Mesothelial cell of epicardium (in vitro differentiated cells): ENCODE measurements at regions not wholly inside any gene's neighbourhood (a gene's known extent, or its start where the extent isn't known, plus 50 kb on each side); places are given as distances from the start of the nearest gene placed in this dataset.
A peak's percentile ranks its signal among the peaks of the same experiment; 100 is the strongest.
"Not testable (repeated sequence)": the region's sequence is repeated elsewhere in the genome, so short reads cannot be mapped to it uniquely, and the experiment has no call there.

Experiments
- DNase-seq, 2 experiments: peaks; one replicate each; pipeline ENCODE4 v3.0.0; 2021; ENCODE audit warnings: low spot score in 2 of 2; ENCODE audit not compliant: unreplicated experiment in 2 of 2
- H3K27ac Mint-ChIP-seq: 2 replicates; pipeline ENCODE4 v1.8.0; 2021; ENCODE audit warnings: mixed read lengths
- H3K27me3 Mint-ChIP-seq: 2 replicates; pipeline ENCODE4 v1.8.0; 2021; ENCODE audit warnings: low read depth, mixed read lengths
- H3K36me3 Mint-ChIP-seq: 2 replicates; pipeline ENCODE4 v1.8.0; 2021; ENCODE audit warnings: mixed read lengths
- H3K4me1 Mint-ChIP-seq: 2 replicates; pipeline ENCODE4 v1.8.0; 2021; ENCODE audit warnings: mixed read lengths
- H3K4me3 Mint-ChIP-seq: 2 replicates; pipeline ENCODE4 v1.8.0; 2021; ENCODE audit warnings: mild to moderate bottlenecking, moderate library complexity, mixed read lengths
- H3K9me3 Mint-ChIP-seq: 2 replicates; pipeline ENCODE4 v1.8.0; 2021; ENCODE audit warnings: mixed read lengths
- CTCF ChIP-seq: fragments of 200-600 bp; sonication (generic); IDR thresholded peaks from one replicate; pipeline ENCODE4 v1.5.0; 2021; ENCODE audit warnings: antibody characterized with exemption; ENCODE audit not compliant: unreplicated experiment

DNA sequence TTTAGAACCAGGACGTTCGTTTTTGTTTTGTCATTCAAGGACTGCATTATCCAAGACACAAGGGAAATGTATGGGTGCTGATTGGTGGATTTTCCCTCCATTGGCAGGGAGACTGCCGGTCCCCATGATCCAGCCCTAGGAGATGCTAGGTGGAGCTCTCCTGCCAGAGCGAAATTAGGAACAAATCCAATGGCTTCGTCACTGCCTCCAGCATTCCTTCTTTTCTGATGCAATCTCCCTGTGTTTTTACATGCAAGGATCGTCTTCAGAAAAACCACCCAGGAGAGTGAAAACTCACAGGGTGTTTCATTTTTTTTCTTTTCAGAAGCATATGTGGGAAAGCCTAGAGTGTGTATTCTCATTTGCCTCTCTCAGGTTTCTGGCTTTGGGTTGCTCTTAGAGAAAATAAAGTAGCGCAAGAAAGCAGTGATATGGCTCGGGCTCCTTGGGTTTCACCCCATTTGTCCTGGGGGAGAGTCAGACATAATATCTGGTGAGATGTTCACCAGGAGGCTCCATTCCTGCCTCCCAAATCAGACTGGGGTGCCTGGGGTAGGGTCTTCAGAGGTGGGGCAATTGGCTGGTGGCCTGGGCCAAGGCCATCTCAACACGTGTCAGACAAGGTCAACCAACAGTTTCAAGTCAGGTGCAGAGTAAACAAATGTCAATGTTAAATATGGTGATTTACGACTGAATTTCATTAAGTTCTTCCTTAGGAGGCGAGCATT is 450.9 kb upstream of the MKI67 start:
- no peaks in the 10 kb centered on the region for H3K36me3 Mint-ChIP-seq
- H3K27ac Mint-ChIP-seq: peak overlapping the region; percentile 67
- H3K4me3 Mint-ChIP-seq: no peak overlapping the region
- H3K27me3 Mint-ChIP-seq: peaks cover 88% of the 10 kb centered on the region
- TF ChIP-seq CTCF: no peak
- H3K9me3 Mint-ChIP-seq: no peaks in the 10 kb centered on the region
- H3K4me1 Mint-ChIP-seq: peaks cover 55% of the 10 kb centered on the region
- DNase-seq: no peak

DNA sequence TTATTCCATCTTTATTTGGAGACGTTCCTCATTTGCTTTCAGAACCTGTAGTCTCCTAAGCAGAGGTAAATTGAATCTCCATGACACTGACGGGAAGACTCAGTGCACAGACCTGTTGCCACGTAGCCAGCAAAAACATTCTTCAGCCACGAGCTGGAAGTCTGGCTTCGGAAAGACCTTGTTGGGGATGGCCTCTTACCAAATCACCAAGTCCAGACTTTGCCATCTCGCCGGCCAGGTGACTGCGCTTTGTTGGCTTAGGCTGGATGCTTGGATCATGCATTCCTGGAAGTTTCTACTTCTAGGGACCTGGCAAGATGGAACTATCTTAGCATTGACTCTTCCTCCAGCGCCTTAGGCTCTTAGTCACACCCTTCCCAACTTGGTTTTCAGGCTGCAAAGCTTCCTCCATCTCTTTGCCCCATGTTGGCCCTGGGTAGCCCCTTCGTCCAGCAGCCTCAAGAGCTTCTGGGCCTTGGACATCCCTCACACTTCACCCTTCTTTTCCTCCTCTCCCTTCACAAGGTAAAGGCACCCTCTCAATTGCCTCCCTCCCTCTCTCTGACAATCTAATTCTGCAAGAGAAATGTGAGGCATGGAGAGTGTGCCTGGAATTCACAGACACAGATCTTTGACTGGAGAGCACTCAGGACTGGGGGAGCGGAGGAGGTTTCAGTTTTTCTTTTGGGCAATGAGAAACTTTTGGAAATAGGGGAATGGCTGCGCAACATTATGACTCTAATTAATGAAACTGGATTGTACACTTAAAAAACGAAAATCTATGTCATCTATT is 451.9 kb upstream of the MKI67 start:
- TF ChIP-seq CTCF: no peak
- H3K27ac Mint-ChIP-seq: no peak overlapping the region
- peaks cover 88% of the 10 kb centered on the region for H3K27me3 Mint-ChIP-seq
- no peaks in the 10 kb centered on the region for H3K36me3 Mint-ChIP-seq
- H3K4me1 Mint-ChIP-seq: peaks cover 54% of the 10 kb centered on the region
- DNase-seq: no peak
- H3K9me3 Mint-ChIP-seq: no peaks in the 10 kb centered on the region
- no peak overlapping the region for H3K4me3 Mint-ChIP-seq

- H3K4me1 Mint-ChIP-seq: peaks cover 48% of the 10 kb centered on the region
- H3K36me3 Mint-ChIP-seq: no peaks in the 10 kb centered on the region
- no peaks in the 10 kb centered on the region for H3K9me3 Mint-ChIP-seq
- peaks cover 87% of the 10 kb centered on the region for H3K27me3 Mint-ChIP-seq
- no peak overlapping the region for H3K4me3 Mint-ChIP-seq
- no peak for TF ChIP-seq CTCF
- H3K27ac Mint-ChIP-seq: peak overlapping the region; percentile 83
- no peak for DNase-seq
Measured at GRCh38 chr10:128578766-128579165, 452.5 kb upstream of the MKI67 start.

DNA sequence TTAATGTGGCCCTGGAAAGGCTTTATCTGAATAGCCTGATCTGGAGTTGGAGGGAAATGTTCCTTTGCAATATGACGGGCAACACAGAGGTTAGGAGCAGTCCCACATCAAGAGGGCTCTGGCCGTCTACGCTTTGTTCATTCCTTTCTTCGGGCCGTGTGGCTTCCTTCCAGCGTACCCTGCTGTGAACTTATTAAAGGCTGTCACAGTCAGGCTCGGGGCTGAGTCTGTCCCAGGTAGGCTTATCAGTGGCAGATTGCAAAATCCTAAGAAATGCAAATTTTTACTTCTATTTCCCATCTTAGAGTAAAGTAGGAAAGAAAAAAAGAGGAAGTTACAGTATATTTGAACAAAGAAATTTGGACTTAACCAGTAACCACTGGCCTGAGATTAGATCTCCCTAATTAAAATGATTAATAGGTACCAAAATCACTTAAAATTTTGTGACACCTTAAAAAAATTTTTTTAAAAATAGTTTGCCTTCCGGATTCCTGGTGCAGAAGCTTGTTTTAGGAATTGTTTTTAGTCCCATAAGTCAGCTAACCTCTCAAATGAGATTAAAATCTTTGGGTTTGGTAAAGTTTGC is 453.1 kb upstream of the MKI67 start:
- Mint-ChIP-seq H3K4me3 (peak overlapping the region; percentile 4), H3K27me3 (peaks cover 82% of the 10 kb centered on the region), H3K27ac (peak overlapping the region; percentile 83), H3K4me1 (peaks cover 44% of the 10 kb centered on the region), H3K36me3 (no peaks in the 10 kb centered on the region), H3K9me3 (no peaks in the 10 kb centered on the region)
- DNase-seq: no peak
- TF ChIP-seq CTCF: no peak

DNA sequence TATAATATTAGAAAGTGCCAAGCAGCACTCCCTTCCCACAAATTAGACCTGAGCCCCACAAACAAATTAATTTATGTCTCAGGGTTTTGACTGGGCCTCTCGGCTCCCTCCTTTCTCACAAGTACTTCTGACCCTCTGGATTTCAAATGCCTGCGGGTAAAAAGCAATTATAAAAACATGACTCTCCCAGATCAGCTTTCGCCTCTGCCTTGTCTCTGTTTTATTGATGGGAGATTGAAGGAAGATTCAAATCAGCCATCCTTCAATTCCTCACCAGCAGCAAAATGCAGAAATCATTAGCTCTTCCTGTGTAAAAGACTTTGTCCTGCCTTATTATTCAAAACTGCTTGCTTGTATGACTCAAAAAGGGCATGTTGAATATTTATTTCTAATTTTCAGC is 453.7 kb upstream of the MKI67 start:
- Mint-ChIP-seq H3K4me1 (peaks cover 38% of the 10 kb centered on the region), H3K27me3 (peaks cover 76% of the 10 kb centered on the region), H3K36me3 (no peaks in the 10 kb centered on the region), H3K4me3 (peak overlapping the region; percentile 4), H3K9me3 (no peaks in the 10 kb centered on the region), H3K27ac (peak overlapping the region; percentile 35)
- DNase-seq: no peak
- TF ChIP-seq CTCF: no peak

GRCh38 chr10:128583125-128583524 is 456.9 kb upstream of the MKI67 start:
- H3K36me3 Mint-ChIP-seq, H3K27ac Mint-ChIP-seq, DNase-seq, H3K4me3 Mint-ChIP-seq: not testable (repeated sequence)
- peaks cover 11% of the 10 kb centered on the region for H3K9me3 Mint-ChIP-seq
- H3K4me1 Mint-ChIP-seq: peaks cover 32% of the 10 kb centered on the region
- peaks cover 44% of the 10 kb centered on the region for H3K27me3 Mint-ChIP-seq

DNA sequence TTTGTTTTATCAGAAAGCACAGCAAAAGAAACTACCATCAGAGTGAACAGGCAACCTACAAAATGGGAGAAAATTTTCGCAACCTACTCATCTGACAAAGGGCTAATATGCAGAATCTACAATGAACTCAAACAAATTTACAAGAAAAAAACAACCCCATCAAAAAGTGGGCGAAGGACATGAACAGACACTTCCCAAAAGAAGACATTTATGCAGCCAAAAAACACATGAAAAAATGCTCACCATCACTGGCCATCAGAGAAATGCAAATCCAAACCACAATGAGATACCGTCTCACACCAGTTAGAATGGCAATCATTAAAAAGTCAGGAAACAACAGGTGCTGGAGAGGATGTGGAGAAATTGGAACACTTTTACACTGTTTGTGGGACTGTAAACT is 460.4 kb upstream of the MKI67 start:
- H3K27ac Mint-ChIP-seq, H3K4me1 Mint-ChIP-seq, H3K36me3 Mint-ChIP-seq, H3K4me3 Mint-ChIP-seq, DNase-seq: not testable (repeated sequence)
- Mint-ChIP-seq H3K9me3 (peaks cover 11% of the 10 kb centered on the region), H3K27me3 (peaks cover 20% of the 10 kb centered on the region)
